B cell (primary cell): ENCODE measurements at regions not wholly inside any gene's neighbourhood (a gene's known extent, or its start where the extent isn't known, plus 50 kb on each side); places are given as distances from the start of the nearest gene placed in this dataset.

Source experiments
- CTCF ChIP-seq: fragments of 200-600 bp; IDR thresholded peaks from one replicate; pipeline ENCODE4 v1.8.0; 2022; ENCODE audit warnings: antibody characterized with exemption, mild to moderate bottlenecking
- EZH2 ChIP-seq: IDR thresholded peaks from 2 replicates; pipeline ENCODE4 v1.6.1; 2012; ENCODE audit warnings: borderline replicate concordance, low read depth, mild to moderate bottlenecking, moderate library complexity, low read length; ENCODE audit not compliant: insufficient read depth, poor library complexity, severe bottlenecking

- TF ChIP-seq CTCF (no peak), EZH2 (no peak)
Measured at GRCh38 chr6:91994787-91995186, 1407.9 kb upstream of the MAP3K7 start.
